ENCODE measurements at regions not wholly inside any gene's neighbourhood (a gene's known extent, or its start where the extent isn't known, plus 50 kb on each side); places are given as distances from the start of the nearest gene placed in this dataset.

GRCh38 chr3:174636451-174636850, 222.7 kb upstream of the NAALADL2 start:
- Histone ChIP-seq H3K4me3 (ENCODE audit: low read depth, low read length) (no peak overlapping the region), H3K36me3 (ENCODE audit: insufficient read depth) (no peaks in the 10 kb centered on the region), H3K4me1 (ENCODE audit: insufficient read depth) (no peaks in the 10 kb centered on the region), H3K27ac (ENCODE audit: low read depth) (no peak overlapping the region)
- no peak for DNase-seq (ENCODE audit: extremely low spot score)
- WGBS, result 68% methylated on average over 2 of the region's 2 CpGs

GRCh38 chr3:174639406-174639805, 219.7 kb upstream of the NAALADL2 start:
- Histone ChIP-seq H3K4me3 (ENCODE audit: low read depth, low read length) (no peak overlapping the region), H3K27ac (ENCODE audit: low read depth) (no peak overlapping the region), H3K4me1 (ENCODE audit: insufficient read depth) (no peaks in the 10 kb centered on the region), H3K36me3 (ENCODE audit: insufficient read depth) (no peaks in the 10 kb centered on the region)
- DNase-seq (ENCODE audit: extremely low spot score), result no peak
- 94% methylated on average over 4 of the region's 4 CpGs for WGBS

- Histone ChIP-seq H3K27ac (ENCODE audit: low read depth) (no peak overlapping the region), H3K4me3 (ENCODE audit: low read depth, low read length) (no peak overlapping the region), H3K4me1 (ENCODE audit: insufficient read depth) (no peaks in the 10 kb centered on the region), H3K36me3 (ENCODE audit: insufficient read depth) (no peaks in the 10 kb centered on the region)
- DNase-seq (ENCODE audit: extremely low spot score), result no peak
- WGBS, result 85% methylated on average over 3 of the region's 3 CpGs
Measured at GRCh38 chr3:174639970-174640369, 219.2 kb upstream of the NAALADL2 start.

- no peaks in the 10 kb centered on the region for H3K36me3 ChIP-seq (ENCODE audit: insufficient read depth)
- H3K27ac ChIP-seq (ENCODE audit: low read depth), result no peak overlapping the region
- DNase-seq (ENCODE audit: extremely low spot score), result no peak
- no peak overlapping the region for H3K4me3 ChIP-seq (ENCODE audit: low read depth, low read length)
- 95% methylated on average over 18 of the region's 18 CpGs for WGBS
- H3K4me1 ChIP-seq (ENCODE audit: insufficient read depth), result no peaks in the 10 kb centered on the region
Measured at GRCh38 chr3:174640932-174641331, 218.2 kb upstream of the NAALADL2 start.

DNA sequence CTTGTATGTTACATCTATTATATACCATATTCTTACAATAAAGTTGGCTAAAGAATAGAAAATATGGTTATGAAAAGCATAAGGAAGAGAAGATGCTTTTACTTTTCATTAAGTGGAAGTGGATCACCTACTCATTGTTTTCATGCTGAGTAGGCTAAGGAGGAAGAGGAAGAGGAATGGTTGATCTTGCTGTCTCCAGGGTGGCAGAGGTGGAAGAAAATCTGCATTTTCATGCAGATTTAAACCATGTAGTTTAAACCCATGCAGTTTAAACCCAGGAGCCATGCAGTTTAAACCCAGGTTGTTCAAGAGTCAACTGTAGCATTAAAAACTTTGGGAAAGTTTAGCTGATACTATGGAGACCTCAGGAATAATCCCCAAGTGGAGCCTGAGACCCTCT, 214.8 kb upstream of the NAALADL2 start:
- Histone ChIP-seq H3K4me3 (ENCODE audit: low read depth, low read length) (no peak overlapping the region), H3K27ac (ENCODE audit: low read depth) (no peak overlapping the region), H3K36me3 (ENCODE audit: insufficient read depth) (no peaks in the 10 kb centered on the region), H3K4me1 (ENCODE audit: insufficient read depth) (no peaks in the 10 kb centered on the region)
- no peak for DNase-seq (ENCODE audit: extremely low spot score)

GRCh38 chr3:174651951-174652350, 207.2 kb upstream of the NAALADL2 start:
- H3K4me3 ChIP-seq (ENCODE audit: low read depth, low read length), result no peak overlapping the region
- no peaks in the 10 kb centered on the region for H3K36me3 ChIP-seq (ENCODE audit: insufficient read depth)
- no peak overlapping the region for H3K27ac ChIP-seq (ENCODE audit: low read depth)
- DNase-seq (ENCODE audit: extremely low spot score), result no peak
- 89% methylated on average over 2 of the region's 2 CpGs for WGBS
- no peaks in the 10 kb centered on the region for H3K4me1 ChIP-seq (ENCODE audit: insufficient read depth)

GRCh38 chr3:174659511-174659910, 199.6 kb upstream of the NAALADL2 start:
- Histone ChIP-seq H3K36me3 (ENCODE audit: insufficient read depth) (no peaks in the 10 kb centered on the region), H3K4me3 (ENCODE audit: low read depth, low read length) (no peak overlapping the region), H3K4me1 (ENCODE audit: insufficient read depth) (no peaks in the 10 kb centered on the region), H3K27ac (ENCODE audit: low read depth) (no peak overlapping the region)
- 75% methylated on average over 3 of the region's 3 CpGs for WGBS
- no peak for DNase-seq (ENCODE audit: extremely low spot score)

DNA sequence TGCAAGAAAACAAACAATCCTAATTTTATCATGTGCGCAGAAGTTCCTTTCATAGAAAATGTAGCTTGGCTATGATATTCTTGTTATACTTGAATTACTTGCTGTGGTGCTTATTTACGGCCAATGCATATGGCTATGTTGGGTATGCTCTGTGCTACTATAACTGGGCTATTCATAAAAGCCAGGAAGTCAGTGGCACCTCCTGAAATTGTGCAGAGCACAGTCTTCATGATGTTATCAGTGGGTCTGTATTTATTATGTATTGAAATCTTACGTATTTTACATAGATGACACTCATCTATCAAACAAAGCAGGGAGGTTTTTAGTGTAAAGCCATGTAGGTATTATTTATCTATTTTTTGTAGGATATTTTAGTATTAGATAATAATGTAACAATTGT, 196.5 kb upstream of the NAALADL2 start:
- no peak overlapping the region for H3K4me3 ChIP-seq (ENCODE audit: low read depth, low read length)
- no peak for DNase-seq (ENCODE audit: extremely low spot score)
- 83% methylated on average over 3 of the region's 3 CpGs for WGBS
- no peak overlapping the region for H3K27ac ChIP-seq (ENCODE audit: low read depth)
- H3K36me3 ChIP-seq (ENCODE audit: insufficient read depth), result no peaks in the 10 kb centered on the region
- no peaks in the 10 kb centered on the region for H3K4me1 ChIP-seq (ENCODE audit: insufficient read depth)

GRCh38 chr3:174667386-174667785, 191.7 kb upstream of the NAALADL2 start:
- Histone ChIP-seq H3K36me3 (ENCODE audit: insufficient read depth) (no peaks in the 10 kb centered on the region), H3K4me3 (ENCODE audit: low read depth, low read length) (no peak overlapping the region), H3K4me1 (ENCODE audit: insufficient read depth) (no peaks in the 10 kb centered on the region), H3K27ac (ENCODE audit: low read depth) (no peak overlapping the region)
- no peak for DNase-seq (ENCODE audit: extremely low spot score)
- WGBS, result 19% methylated on average over 1 of the region's 1 CpG

- Histone ChIP-seq H3K4me1 (ENCODE audit: insufficient read depth) (no peaks in the 10 kb centered on the region), H3K27ac (ENCODE audit: low read depth) (no peak overlapping the region), H3K4me3 (ENCODE audit: low read depth, low read length) (no peak overlapping the region), H3K36me3 (ENCODE audit: insufficient read depth) (no peaks in the 10 kb centered on the region)
- no peak for DNase-seq (ENCODE audit: extremely low spot score)
- 86% methylated on average over 2 of the region's 2 CpGs for WGBS
Measured at GRCh38 chr3:174675406-174675805, 183.7 kb upstream of the NAALADL2 start.

- Histone ChIP-seq H3K4me3 (ENCODE audit: low read depth, low read length) (no peak overlapping the region), H3K4me1 (ENCODE audit: insufficient read depth) (no peaks in the 10 kb centered on the region), H3K36me3 (ENCODE audit: insufficient read depth) (no peaks in the 10 kb centered on the region), H3K27ac (ENCODE audit: low read depth) (no peak overlapping the region)
- no peak for DNase-seq (ENCODE audit: extremely low spot score)
- 96% methylated on average over 1 of the region's 1 CpG for WGBS
Measured at GRCh38 chr3:174681784-174682183, 177.3 kb upstream of the NAALADL2 start.

- WGBS, result 95% methylated on average over 4 of the region's 4 CpGs
- H3K36me3 ChIP-seq (ENCODE audit: insufficient read depth), result no peaks in the 10 kb centered on the region
Measured at GRCh38 chr3:174685796-174686195, 173.3 kb upstream of the NAALADL2 start.

GRCh38 chr3:174697310-174697709, 161.8 kb upstream of the NAALADL2 start:
- Histone ChIP-seq H3K4me1 (ENCODE audit: insufficient read depth) (no peaks in the 10 kb centered on the region), H3K36me3 (ENCODE audit: insufficient read depth) (no peaks in the 10 kb centered on the region), H3K4me3 (ENCODE audit: low read depth, low read length) (no peak overlapping the region), H3K27ac (ENCODE audit: low read depth) (no peak overlapping the region)
- no peak for DNase-seq (ENCODE audit: extremely low spot score)
- WGBS, result 68% methylated on average over 1 of the region's 1 CpG

More at GRCh38 chr3:174685796-174686195, 173.3 kb upstream of the NAALADL2 start:
- no peak overlapping the region for H3K4me3 ChIP-seq (ENCODE audit: low read depth, low read length)
- no peak for DNase-seq (ENCODE audit: extremely low spot score)
- H3K27ac ChIP-seq (ENCODE audit: low read depth), result no peak overlapping the region
- H3K4me1 ChIP-seq (ENCODE audit: insufficient read depth), result no peaks in the 10 kb centered on the region

DNA sequence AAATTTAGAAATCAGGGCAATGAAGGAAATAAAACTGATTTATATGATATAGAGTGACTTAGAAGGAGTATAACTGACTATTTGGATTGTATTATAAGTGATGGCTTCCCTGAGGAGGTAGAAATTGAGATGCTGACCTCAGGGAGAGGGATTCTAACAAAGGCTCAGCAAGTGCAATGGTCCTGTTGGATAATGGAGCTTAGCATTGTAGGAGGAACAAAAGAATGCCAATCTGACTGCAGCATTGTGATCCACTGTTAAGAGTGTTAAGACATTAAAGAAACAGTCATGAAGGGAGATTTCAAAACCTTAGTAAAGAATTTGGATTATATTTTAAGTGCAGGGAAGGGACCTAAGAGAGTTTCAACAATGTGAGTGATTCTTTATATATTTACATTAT, 158.4 kb upstream of the NAALADL2 start:
- DNase-seq (ENCODE audit: extremely low spot score), result no peak
- Histone ChIP-seq H3K4me1 (ENCODE audit: insufficient read depth) (no peaks in the 10 kb centered on the region), H3K36me3 (ENCODE audit: insufficient read depth) (no peaks in the 10 kb centered on the region), H3K4me3 (ENCODE audit: low read depth, low read length) (no peak overlapping the region), H3K27ac (ENCODE audit: low read depth) (no peak overlapping the region)

- Histone ChIP-seq H3K4me1 (ENCODE audit: insufficient read depth) (no peaks in the 10 kb centered on the region), H3K36me3 (ENCODE audit: insufficient read depth) (no peaks in the 10 kb centered on the region), H3K27ac (ENCODE audit: low read depth) (no peak overlapping the region), H3K4me3 (ENCODE audit: low read depth, low read length) (no peak overlapping the region)
- DNase-seq (ENCODE audit: extremely low spot score), result no peak
- WGBS, result 70% methylated on average over 2 of the region's 2 CpGs
Measured at GRCh38 chr3:174710612-174711011, 148.5 kb upstream of the NAALADL2 start.

Data from urinary bladder (tissue), 3 donors.